Transverse colon (tissue), 4 donors: ENCODE measurements at regions not wholly inside any gene's neighbourhood (a gene's known extent, or its start where the extent isn't known, plus 50 kb on each side); places are given as distances from the start of the nearest gene placed in this dataset.

ENCODE experiments used
- DNase-seq: peaks from one replicate; pipeline ENCODE4 v3.0.0-alpha.2; 2019
- H3K27ac ChIP-seq, 4 donors: fragments of 200-600 bp; sonication (generic); 2 replicates each; pipeline ENCODE4 v1.5.1; 2016 to 2018; ENCODE audit warnings: inconsistent platforms in 4 of 4
- H3K27me3 ChIP-seq: fragments of 200-600 bp; sonication (generic); 2 replicates; pipeline ENCODE4 v1.5.1; 2017; ENCODE audit warnings: inconsistent platforms
- H3K36me3 ChIP-seq, 4 donors: fragments of 200-600 bp; sonication (generic); 2 replicates each; pipeline ENCODE4 v1.5.1; 2017 to 2019; ENCODE audit warnings: inconsistent platforms in 4 of 4
- H3K4me1 ChIP-seq, 4 donors: fragments of 200-600 bp; sonication (generic); 2 replicates each; pipeline ENCODE4 v1.5.1; 2017 to 2020; ENCODE audit warnings: inconsistent platforms in 4 of 4
- H3K4me3 ChIP-seq, 4 donors: fragments of 200-600 bp; sonication (generic); 1 replicate in 1 of 4; 2 replicates in 3 of 4; pipeline versions ENCODE4 v1.5.1 to v1.6.1; 2017 to 2019; ENCODE audit warnings: inconsistent platforms in 4 of 4
- H3K9me3 ChIP-seq, 2 donors: fragments of 200-600 bp; sonication (generic); 2 replicates each; pipeline ENCODE4 v1.5.1; 2017 to 2019; ENCODE audit warnings: inconsistent platforms in 2 of 2
- CTCF ChIP-seq, 5 experiments: fragments of 200-600 bp in 3 of 5; fragments of 450-650 bp in 2 of 5; sonication (generic) in 3 of 5; IDR thresholded peaks; 1 replicate in 2 of 5; 2 replicates in 3 of 5; pipeline ENCODE4 v1.5.1; 2016 to 2017; ENCODE audit warnings: antibody characterized with exemption in 5 of 5, inconsistent platforms in 3 of 5, mild to moderate bottlenecking in 2 of 5, moderate library complexity in 1 of 5
- EP300 ChIP-seq: sonication (generic); formaldehyde crosslinking; IDR thresholded peaks from one replicate; pipeline ENCODE4 v1.6.1; 2017; ENCODE audit warnings: antibody characterized with exemption, low read depth
- POLR2A ChIP-seq: fragments of 450-650 bp; IDR thresholded peaks from one replicate; pipeline ENCODE4 v1.6.1; 2016; ENCODE audit warnings: antibody characterized with exemption, mild to moderate bottlenecking, moderate library complexity
- POLR2AphosphoS5 ChIP-seq, 3 donors: sonication (generic); formaldehyde crosslinking; IDR thresholded peaks; one replicate each; pipeline ENCODE4 v1.6.1; 2016; ENCODE audit warnings: antibody characterized with exemption in 3 of 3
- WGBS, 2 donors: methylation state at CpG; one replicate each; pipeline ENCODE4 v1.1.5; 2018; ENCODE audit warnings: low coverage in 1 of 2; 5-methylcytosine and 5-hydroxymethylcytosine counted together
- in situ Hi-C, 4 donors: fragments of 200-750 bp; cut with MboI; loops; one replicate each; pipeline versions ENCODE4 v1.15.0 to v1.15.1; 2017; ENCODE audit warnings: low sequenced_read_pairs in 3 of 4, low pct_ligation_motif_present in 1 of 4, low pct_unique_long_range_greater_than_20kb in 1 of 4
- intact Hi-C: fragments of 100-400 bp; cut with DNase I; formaldehyde crosslinking; loops from one replicate; pipeline ENCODE4 v1.15.1; 2023; ENCODE audit warnings: low total_unique reads

GRCh38 chr1:47637111-47637685 lies 199.4 kb downstream of the FOXD2 start:
- TF ChIP-seq POLR2A (no peak), POLR2AphosphoS5 (IDR thresholded peaks at IDR 0.05) (no peak), CTCF (IDR thresholded peaks at IDR 0.05) (no peak), EP300 (no peak)
- 85% methylated on average over 6 of the region's 6 CpGs; no CpG with 5 or more reads in 1 of the 2 donors for WGBS, 2 donors
- no peaks in the 10 kb centered on the region for H3K27me3 ChIP-seq
- no peaks in the 10 kb centered on the region for H3K9me3 ChIP-seq
- H3K4me1 ChIP-seq: no peaks in the 10 kb centered on the region
- no peaks in the 10 kb centered on the region for H3K36me3 ChIP-seq
- H3K4me3 ChIP-seq: no peak overlapping the region
- no peak for DNase-seq
- in situ Hi-C loops: no loop called here
- intact Hi-C loops: no loop called here
- H3K27ac ChIP-seq: no peak overlapping the region

GRCh38 chr1:47638240-47638639 lies 200.4 kb downstream of the FOXD2 start:
- H3K4me3 ChIP-seq: no peak overlapping the region
- H3K36me3 ChIP-seq: no peaks in the 10 kb centered on the region
- intact Hi-C loops (no loop called here), in situ Hi-C loops (no loop called here)
- no peaks in the 10 kb centered on the region for H3K27me3 ChIP-seq
- H3K4me1 ChIP-seq: no peaks in the 10 kb centered on the region
- WGBS, 2 donors: 63 to 77% methylated on average over 6 to 9 of the region's 9 CpGs
- TF ChIP-seq EP300: no peak
- TF ChIP-seq POLR2A: no peak
- no peak for TF ChIP-seq CTCF (IDR thresholded peaks at IDR 0.05)
- TF ChIP-seq POLR2AphosphoS5 (IDR thresholded peaks at IDR 0.05): no peak
- H3K27ac ChIP-seq: no peak overlapping the region
- no peaks in the 10 kb centered on the region for H3K9me3 ChIP-seq
- DNase-seq: no peak

- Histone ChIP-seq H3K36me3 (no peaks in the 10 kb centered on the region), H3K9me3 (no peaks in the 10 kb centered on the region), H3K4me3 (no peak overlapping the region), H3K27ac (no peak overlapping the region), H3K27me3 (no peaks in the 10 kb centered on the region), H3K4me1 (no peaks in the 10 kb centered on the region)
- intact Hi-C loops: no loop called here
- WGBS, 2 donors: 75 to 80% methylated on average over 3 to 5 of the region's 5 CpGs
- DNase-seq: no peak
- in situ Hi-C loops: no loop called here
- TF ChIP-seq CTCF (IDR thresholded peaks at IDR 0.05): no peak
- no peak for TF ChIP-seq POLR2A
- no peak for TF ChIP-seq EP300
- TF ChIP-seq POLR2AphosphoS5 (IDR thresholded peaks at IDR 0.05): no peak
Measured at GRCh38 chr1:47638713-47639112, 200.9 kb downstream of the FOXD2 start.

- Histone ChIP-seq H3K4me3 (no peak overlapping the region), H3K36me3 (no peaks in the 10 kb centered on the region), H3K27ac (no peak overlapping the region), H3K4me1 (no peaks in the 10 kb centered on the region), H3K9me3 (no peaks in the 10 kb centered on the region), H3K27me3 (no peaks in the 10 kb centered on the region)
- DNase-seq: no peak
- no peak for TF ChIP-seq EP300
- WGBS, 2 donors: 67 to 78% methylated on average over 1 to 20 of the region's 20 CpGs
- in situ Hi-C loops: no loop called here
- intact Hi-C loops: no loop called here
Measured at GRCh38 chr1:47643306-47644211, 205.7 kb downstream of the FOXD2 start.
